ENCODE measurements at regions not wholly inside any gene's neighbourhood (a gene's known extent, or its start where the extent isn't known, plus 50 kb on each side); places are given as distances from the start of the nearest gene placed in this dataset.

DNA sequence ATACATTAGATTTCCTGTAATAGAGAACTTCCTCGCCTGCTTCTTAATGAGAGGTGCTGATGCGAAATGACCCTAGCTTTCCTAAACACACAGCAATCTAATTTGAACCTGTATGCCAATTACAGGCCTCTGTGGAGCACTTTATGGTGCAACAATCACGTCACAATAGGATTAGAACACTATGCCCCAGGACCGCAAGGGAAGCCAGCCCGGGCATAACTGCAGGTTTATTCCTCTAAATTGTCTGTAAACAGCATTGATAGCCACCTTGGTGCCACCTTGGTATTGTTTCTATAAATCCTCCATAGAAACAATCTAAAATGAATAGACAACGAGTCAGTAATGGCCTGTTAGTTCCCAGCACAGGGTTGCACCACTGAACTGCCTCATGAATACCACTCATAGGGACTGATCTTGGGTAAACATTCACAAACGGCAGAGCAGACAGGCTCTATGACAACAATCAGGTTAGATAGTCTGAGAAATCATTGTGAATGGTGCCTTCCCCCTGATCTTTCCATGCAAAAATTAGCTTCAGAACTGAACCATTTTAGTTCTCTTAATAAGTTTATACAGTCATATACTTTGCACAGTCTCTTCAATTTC lies 182.5 kb upstream of the OBI1 start:
- no peak overlapping the region for H3K4me3 ChIP-seq
- no peaks in the 10 kb centered on the region for H3K36me3 ChIP-seq
- DNase-seq (no peak), ATAC-seq (no peak)
- intact Hi-C loops (cut with DNase I): no loop called here
- 68% methylated on average over 7 of the region's 7 CpGs for WGBS (ENCODE audit: insufficient coverage, low coverage, low lambda C conversion rate, missing lambda C conversion rate)
- no peak overlapping the region for H3K27ac ChIP-seq
- TF ChIP-seq, protein P1, sequence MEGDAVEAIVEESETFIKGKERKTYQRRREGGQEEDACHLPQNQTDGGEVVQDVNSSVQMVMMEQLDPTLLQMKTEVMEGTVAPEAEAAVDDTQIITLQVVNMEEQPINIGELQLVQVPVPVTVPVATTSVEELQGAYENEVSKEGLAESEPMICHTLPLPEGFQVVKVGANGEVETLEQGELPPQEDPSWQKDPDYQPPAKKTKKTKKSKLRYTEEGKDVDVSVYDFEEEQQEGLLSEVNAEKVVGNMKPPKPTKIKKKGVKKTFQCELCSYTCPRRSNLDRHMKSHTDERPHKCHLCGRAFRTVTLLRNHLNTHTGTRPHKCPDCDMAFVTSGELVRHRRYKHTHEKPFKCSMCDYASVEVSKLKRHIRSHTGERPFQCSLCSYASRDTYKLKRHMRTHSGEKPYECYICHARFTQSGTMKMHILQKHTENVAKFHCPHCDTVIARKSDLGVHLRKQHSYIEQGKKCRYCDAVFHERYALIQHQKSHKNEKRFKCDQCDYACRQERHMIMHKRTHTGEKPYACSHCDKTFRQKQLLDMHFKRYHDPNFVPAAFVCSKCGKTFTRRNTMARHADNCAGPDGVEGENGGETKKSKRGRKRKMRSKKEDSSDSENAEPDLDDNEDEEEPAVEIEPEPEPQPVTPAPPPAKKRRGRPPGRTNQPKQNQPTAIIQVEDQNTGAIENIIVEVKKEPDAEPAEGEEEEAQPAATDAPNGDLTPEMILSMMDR (IDR thresholded peaks at IDR 0.05): no peak
- no peak for TF ChIP-seq POLR2A (IDR thresholded peaks at IDR 0.05)
- no peaks in the 10 kb centered on the region for H3K4me1 ChIP-seq
- no peaks in the 10 kb centered on the region for H3K27me3 ChIP-seq
- no peaks in the 10 kb centered on the region for H3K9me3 ChIP-seq

DNA sequence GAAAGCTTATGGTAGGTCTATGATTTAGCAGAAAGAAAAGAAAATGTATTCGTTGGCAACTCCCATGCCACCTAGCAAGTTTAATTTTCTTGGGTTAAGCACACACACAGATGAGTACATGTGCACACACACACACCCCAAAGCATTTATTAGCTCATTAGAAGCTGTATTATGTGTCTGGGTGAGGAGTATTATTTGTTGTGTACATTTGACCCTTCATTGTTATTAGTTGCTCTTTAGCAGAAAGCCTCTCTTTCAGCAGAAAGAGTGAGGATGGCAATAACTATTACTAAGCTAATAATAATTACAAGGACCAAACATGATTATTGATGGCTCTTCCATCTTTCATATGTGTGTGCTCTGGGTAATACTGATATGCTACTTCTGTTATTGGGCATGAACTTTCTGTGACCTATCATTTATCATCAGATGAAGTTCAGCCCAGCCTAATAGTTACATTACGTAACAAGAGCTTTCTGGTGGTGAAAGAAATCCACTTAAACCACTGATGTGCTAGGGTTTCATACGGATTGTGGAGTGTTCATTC lies 177.4 kb upstream of the OBI1 start:
- Histone ChIP-seq H3K27ac (no peak overlapping the region), H3K4me3 (no peak overlapping the region), H3K27me3 (no peaks in the 10 kb centered on the region), H3K36me3 (no peaks in the 10 kb centered on the region), H3K4me1 (no peaks in the 10 kb centered on the region), H3K9me3 (no peaks in the 10 kb centered on the region)
- no peak for DNase-seq
- no peak for ATAC-seq
- TF ChIP-seq, protein P1 (IDR thresholded peaks at IDR 0.05): no peak
- TF ChIP-seq POLR2A (IDR thresholded peaks at IDR 0.05): no peak
- 73% methylated on average over 3 of the region's 3 CpGs for WGBS (ENCODE audit: insufficient coverage, low coverage, low lambda C conversion rate, missing lambda C conversion rate)
- intact Hi-C loops (cut with DNase I): no loop called here

DNA sequence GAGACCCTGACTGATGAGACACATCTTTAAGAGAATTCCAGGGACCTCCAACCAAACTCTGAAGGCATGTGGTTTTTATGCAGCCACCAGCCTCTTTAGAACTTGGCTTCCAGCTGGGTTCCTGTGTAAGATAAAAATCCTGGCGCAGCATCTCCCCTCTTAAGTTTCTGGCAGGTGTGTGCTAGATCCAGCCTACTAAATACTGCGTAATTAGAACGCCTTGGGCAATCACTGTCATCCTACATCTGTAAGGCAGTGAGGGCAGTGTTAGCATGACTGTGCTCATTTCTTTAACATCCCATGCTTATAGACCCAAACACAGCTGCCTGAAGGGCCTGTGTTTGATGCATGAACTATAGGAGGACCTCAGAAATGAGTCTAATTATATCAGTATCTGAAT lies 173.5 kb upstream of the OBI1 start:
- Histone ChIP-seq H3K4me3 (no peak overlapping the region), H3K36me3 (no peaks in the 10 kb centered on the region), H3K9me3 (no peaks in the 10 kb centered on the region), H3K27me3 (no peaks in the 10 kb centered on the region), H3K4me1 (no peaks in the 10 kb centered on the region), H3K27ac (no peak overlapping the region)
- no peak for ATAC-seq
- TF ChIP-seq, protein P1 (IDR thresholded peaks at IDR 0.05): no peak
- TF ChIP-seq POLR2A (IDR thresholded peaks at IDR 0.05): no peak
- 74% methylated on average over 3 of the region's 3 CpGs for whole genome bisulfite sequencing (ENCODE audit: insufficient coverage, low coverage, low lambda C conversion rate, missing lambda C conversion rate)
- DNase-seq: no peak
- intact Hi-C loops (cut with DNase I): no loop called here

DNA sequence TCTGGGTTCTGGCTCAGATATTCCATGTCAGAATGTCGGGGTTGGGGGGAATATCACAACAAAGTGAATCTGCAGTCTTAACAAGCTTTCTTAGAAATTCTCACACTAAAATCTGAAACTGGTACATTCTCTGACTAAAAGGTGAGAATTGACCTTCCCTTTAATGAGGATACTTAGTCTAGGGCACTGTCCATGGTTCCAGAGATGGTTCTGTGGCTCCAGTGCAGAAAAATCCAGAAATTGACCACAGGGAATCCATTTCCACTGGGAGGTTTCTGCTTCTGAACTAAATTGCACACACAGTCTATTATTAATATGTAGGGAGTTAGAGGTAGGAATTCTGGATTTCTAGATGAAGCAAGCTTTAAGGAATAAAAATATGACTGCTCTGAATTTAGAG lies 171.6 kb upstream of the OBI1 start:
- ATAC-seq (no peak), DNase-seq (no peak)
- H3K36me3 ChIP-seq: no peaks in the 10 kb centered on the region
- no peak overlapping the region for H3K27ac ChIP-seq
- TF ChIP-seq POLR2A (IDR thresholded peaks at IDR 0.05): no peak
- TF ChIP-seq, protein P1 (IDR thresholded peaks at IDR 0.05): no peak
- H3K4me1 ChIP-seq: no peaks in the 10 kb centered on the region
- intact Hi-C loops (cut with DNase I): no loop called here
- H3K9me3 ChIP-seq: no peaks in the 10 kb centered on the region
- no peak overlapping the region for H3K4me3 ChIP-seq
- no peaks in the 10 kb centered on the region for H3K27me3 ChIP-seq
- 75% methylated on average over 1 of the region's 1 CpG for WGBS (ENCODE audit: insufficient coverage, low coverage, low lambda C conversion rate, missing lambda C conversion rate)

DNA sequence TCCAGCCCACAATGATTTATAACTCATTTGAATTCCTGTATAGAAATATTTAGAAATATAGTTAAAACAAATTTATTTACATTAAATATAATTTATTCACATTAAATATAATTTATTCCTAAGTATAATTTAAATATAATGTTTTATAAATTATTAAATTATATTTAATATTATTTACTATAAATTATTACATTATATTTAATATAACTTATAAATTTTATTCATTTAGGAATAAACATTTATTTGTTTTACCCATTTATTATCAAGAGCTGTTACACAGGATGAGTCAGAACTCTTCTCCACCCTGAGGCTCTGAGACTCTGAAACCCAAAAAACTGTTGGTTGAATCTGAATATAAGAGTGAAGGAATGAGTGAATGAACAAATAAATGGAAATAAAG lies 170.9 kb upstream of the OBI1 start:
- ATAC-seq (no peak), DNase-seq (no peak)
- TF ChIP-seq, protein P1 (IDR thresholded peaks at IDR 0.05): no peak
- no peak for TF ChIP-seq POLR2A (IDR thresholded peaks at IDR 0.05)
- Histone ChIP-seq H3K27ac (no peak overlapping the region), H3K27me3 (no peaks in the 10 kb centered on the region), H3K36me3 (no peaks in the 10 kb centered on the region), H3K4me3 (no peak overlapping the region), H3K4me1 (no peaks in the 10 kb centered on the region), H3K9me3 (no peaks in the 10 kb centered on the region)
- intact Hi-C loops (cut with DNase I): no loop called here
